ENCODE measurements at regions not wholly inside any gene's neighbourhood (a gene's known extent, or its start where the extent isn't known, plus 50 kb on each side); places are given as distances from the start of the nearest gene placed in this dataset.
"Not testable (repeated sequence)": the region's sequence is repeated elsewhere in the genome, so short reads cannot be mapped to it uniquely, and the experiment has no call there.

DNA sequence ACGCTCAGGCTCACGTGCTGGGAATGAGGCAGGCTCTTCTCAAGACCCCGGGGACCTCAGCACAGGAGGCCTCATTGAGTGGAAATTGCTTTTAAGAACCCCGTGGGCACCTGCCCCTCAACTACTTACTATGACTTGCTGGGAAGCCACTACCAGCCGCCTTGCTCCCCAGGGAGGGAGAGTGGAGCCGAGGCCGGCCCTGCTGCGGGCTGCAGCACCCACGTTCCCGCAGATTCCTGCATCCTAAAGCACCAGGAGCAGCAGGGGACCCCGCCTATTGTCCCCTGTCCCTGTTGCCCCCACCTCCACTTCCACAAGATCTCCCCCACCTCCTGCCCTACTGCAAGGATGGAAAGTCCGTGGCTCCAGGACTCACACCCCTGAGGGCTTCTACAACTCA, 541.6 kb upstream of the PFKP start:
- Histone ChIP-seq H3K27ac (no peak overlapping the region), H3K36me3 (no peaks in the 10 kb centered on the region), H3K9me3 (no peaks in the 10 kb centered on the region), H3K4me3 (no peak overlapping the region), H3K27me3 (no peaks in the 10 kb centered on the region), H3K4me1 (no peaks in the 10 kb centered on the region)
- intact Hi-C loops (cut with DNase I; ENCODE audit: low total_unique reads): no loop called here
- TF ChIP-seq, protein P1, sequence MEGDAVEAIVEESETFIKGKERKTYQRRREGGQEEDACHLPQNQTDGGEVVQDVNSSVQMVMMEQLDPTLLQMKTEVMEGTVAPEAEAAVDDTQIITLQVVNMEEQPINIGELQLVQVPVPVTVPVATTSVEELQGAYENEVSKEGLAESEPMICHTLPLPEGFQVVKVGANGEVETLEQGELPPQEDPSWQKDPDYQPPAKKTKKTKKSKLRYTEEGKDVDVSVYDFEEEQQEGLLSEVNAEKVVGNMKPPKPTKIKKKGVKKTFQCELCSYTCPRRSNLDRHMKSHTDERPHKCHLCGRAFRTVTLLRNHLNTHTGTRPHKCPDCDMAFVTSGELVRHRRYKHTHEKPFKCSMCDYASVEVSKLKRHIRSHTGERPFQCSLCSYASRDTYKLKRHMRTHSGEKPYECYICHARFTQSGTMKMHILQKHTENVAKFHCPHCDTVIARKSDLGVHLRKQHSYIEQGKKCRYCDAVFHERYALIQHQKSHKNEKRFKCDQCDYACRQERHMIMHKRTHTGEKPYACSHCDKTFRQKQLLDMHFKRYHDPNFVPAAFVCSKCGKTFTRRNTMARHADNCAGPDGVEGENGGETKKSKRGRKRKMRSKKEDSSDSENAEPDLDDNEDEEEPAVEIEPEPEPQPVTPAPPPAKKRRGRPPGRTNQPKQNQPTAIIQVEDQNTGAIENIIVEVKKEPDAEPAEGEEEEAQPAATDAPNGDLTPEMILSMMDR (IDR thresholded peaks at IDR 0.05): no peak
- DNase-seq: no peak

DNA sequence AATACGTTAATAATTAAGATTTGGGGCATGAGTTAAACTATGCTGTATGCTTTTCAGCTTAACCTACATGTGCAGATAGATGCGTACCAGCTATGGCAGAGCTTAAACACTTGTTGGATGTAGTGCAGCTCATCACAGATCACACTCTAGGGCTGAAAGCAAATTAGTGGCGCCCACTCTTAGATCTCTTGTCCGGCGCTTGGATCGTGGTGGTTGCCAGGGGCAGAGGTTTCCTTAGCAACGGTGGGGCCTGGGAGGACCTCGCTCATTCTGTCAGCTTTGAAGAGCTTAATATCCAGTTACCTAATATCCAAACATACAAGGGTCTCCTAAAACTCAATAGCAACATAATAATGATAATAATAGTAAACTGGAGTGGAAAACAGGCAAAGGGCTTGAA, 548.2 kb upstream of the PFKP start:
- no peaks in the 10 kb centered on the region for H3K9me3 ChIP-seq
- H3K4me1 ChIP-seq: no peaks in the 10 kb centered on the region
- H3K27ac ChIP-seq: no peak overlapping the region
- no peak for DNase-seq
- TF ChIP-seq, protein P1 (IDR thresholded peaks at IDR 0.05): no peak
- no peaks in the 10 kb centered on the region for H3K36me3 ChIP-seq
- no peaks in the 10 kb centered on the region for H3K27me3 ChIP-seq
- intact Hi-C loops (cut with DNase I; ENCODE audit: low total_unique reads): no loop called here
- H3K4me3 ChIP-seq: no peak overlapping the region

DNA sequence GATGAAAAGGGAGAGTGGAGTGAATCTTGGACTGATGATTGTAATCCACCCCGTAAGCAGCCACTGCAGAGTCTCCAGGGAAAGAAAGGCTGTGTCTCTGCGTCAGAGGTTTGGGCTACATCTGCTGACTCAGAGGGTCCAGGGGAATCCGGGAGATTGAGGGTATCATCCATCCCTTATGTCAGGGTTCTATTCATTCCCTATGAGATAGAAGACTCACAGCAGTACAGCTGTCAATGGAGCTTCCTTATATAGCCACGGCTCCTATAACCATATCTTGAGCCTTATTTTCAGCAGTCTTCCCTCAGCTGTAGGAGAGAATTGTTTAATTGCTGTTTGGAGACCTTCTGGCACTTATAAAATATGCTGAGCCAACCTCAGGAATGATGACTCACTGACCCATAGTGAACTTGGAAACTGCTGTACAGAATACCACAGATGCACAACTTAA, 558.2 kb upstream of the PFKP start:
- H3K36me3 ChIP-seq: no peaks in the 10 kb centered on the region
- H3K27me3 ChIP-seq: no peaks in the 10 kb centered on the region
- intact Hi-C loops (cut with DNase I; ENCODE audit: low total_unique reads): no loop called here
- no peaks in the 10 kb centered on the region for H3K4me1 ChIP-seq
- H3K9me3 ChIP-seq: no peaks in the 10 kb centered on the region
- TF ChIP-seq, protein P1 (IDR thresholded peaks at IDR 0.05): no peak
- H3K27ac ChIP-seq: no peak overlapping the region
- no peak for DNase-seq
- no peak overlapping the region for H3K4me3 ChIP-seq

DNA sequence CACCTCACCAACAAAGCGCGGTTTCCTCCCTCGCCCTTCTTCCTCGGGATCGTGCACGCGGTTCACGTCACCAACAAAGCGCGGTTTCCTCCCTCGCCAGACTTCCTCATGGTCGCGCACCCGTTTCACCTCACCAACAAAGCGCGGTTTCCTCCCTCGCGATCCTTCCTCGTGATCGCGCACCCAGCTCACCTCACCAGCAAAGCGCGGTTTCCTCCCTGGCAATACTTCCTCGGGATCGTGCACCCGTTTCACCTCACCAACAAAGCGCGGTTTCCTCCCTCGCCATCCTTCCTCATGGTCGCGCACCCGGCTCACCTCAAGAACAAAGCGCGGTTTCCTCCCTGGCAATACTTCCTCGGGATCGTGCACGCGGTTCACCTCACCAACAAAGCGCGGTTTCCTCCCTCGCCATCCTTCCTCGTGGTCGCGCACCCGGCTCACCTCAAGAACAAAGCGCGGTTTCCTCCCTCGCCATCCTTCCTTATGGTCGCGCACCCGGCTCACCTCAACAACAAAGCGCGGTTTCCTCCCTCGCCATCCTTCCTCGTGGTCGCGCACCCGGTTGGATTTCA, 565.9 kb upstream of the PFKP start:
- H3K27me3 ChIP-seq; H3K27ac ChIP-seq; H3K4me1 ChIP-seq; H3K4me3 ChIP-seq; H3K9me3 ChIP-seq; intact Hi-C loops (cut with DNase I; ENCODE audit: low total_unique reads); H3K36me3 ChIP-seq; DNase-seq: not testable (repeated sequence)

DNA sequence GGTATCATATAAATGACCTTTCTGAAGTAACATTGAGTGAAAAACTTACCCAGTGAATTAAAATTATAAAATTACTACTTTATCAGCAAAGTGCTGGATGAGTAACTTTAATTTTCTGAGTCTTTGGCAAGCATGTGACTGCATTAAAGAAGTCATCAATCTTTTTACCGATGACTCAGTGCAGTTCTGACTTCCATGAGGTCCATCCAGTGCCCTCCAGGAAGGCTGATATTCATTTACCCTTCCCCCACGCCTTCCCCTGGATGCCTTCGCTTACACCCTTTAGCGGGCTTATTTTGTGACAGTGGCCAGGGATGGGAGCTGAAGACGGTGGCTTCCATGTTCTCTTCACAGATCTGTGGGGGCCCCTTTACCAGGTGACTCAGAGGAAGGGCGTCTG, 572.9 kb upstream of the PFKP start:
- no peak overlapping the region for H3K27ac ChIP-seq
- no peaks in the 10 kb centered on the region for H3K4me1 ChIP-seq
- TF ChIP-seq, protein P1 (IDR thresholded peaks at IDR 0.05): no peak
- no peak for DNase-seq
- intact Hi-C loops (cut with DNase I; ENCODE audit: low total_unique reads): no loop called here
- no peaks in the 10 kb centered on the region for H3K27me3 ChIP-seq
- no peaks in the 10 kb centered on the region for H3K36me3 ChIP-seq
- no peaks in the 10 kb centered on the region for H3K9me3 ChIP-seq
- H3K4me3 ChIP-seq: no peak overlapping the region

DNA sequence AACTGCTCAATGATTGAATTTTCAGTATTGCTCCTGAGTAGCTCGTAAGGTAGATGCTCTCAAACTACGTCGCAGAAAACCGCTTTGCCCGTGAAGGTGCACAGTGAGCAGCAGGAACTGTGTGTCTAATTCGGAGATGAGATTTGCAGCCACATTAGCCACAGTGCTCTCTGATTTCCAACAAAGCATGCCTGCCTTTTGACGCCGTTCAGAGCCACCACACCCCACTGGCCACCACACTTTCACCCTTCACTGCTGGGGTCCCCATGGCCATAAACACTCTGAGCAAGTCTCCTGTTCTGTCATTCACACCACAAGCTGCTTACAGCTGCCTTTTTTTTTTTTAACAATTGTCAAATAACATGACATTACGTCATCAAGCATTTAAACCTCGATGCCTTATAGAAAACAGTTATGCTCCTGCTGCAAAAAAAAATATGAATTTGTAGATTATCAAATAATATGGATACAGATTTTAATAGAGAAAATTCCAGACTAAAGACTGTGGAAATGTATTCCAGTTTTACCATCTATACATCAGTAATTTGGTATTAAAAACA, 578.8 kb upstream of the PFKP start:
- Histone ChIP-seq H3K27ac (no peak overlapping the region), H3K9me3 (no peaks in the 10 kb centered on the region), H3K4me1 (no peaks in the 10 kb centered on the region), H3K27me3 (no peaks in the 10 kb centered on the region), H3K4me3 (no peak overlapping the region), H3K36me3 (no peaks in the 10 kb centered on the region)
- no peak for DNase-seq
- intact Hi-C loops (cut with DNase I; ENCODE audit: low total_unique reads): no loop called here
- TF ChIP-seq, protein P1 (IDR thresholded peaks at IDR 0.05): no peak

Measured in tibial artery (tissue), 4 donors.